ENCODE measurements at regions not wholly inside any gene's neighbourhood (a gene's known extent, or its start where the extent isn't known, plus 50 kb on each side); places are given as distances from the start of the nearest gene placed in this dataset.

DNA sequence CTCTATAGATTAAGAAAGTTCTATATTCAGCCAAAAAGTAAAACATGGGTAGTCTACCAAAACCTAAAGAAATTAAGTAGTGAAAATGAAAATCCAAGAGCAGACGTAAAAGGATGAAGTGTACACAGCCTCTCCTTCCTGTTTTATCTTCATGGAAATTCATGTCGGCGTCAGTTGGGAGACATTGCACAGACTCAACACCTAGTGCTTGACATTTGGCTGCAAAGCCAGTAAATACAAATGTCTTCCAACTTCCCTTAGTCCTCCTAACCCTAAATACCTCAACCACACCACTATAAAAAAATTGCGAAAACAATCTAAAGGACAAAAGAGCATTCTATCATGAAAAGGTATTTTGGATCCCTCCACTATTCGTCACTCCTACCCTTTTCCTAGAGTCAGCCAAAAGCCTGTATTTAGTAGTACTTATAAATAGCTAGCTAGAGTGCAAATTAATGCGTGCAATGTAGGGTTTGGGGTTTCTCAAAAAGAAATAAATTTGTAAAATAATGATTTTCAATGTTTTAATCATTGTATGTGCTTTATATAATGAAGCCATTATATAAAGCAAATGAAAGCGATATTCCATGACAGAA lies 56.4 kb upstream of the TRPC4 start:
- no peak for DNase-seq

- no peak for DNase-seq
These were observed 53.7 kb upstream of the TRPC4 start for GRCh38 chr13:37923236-37923635.

DNA sequence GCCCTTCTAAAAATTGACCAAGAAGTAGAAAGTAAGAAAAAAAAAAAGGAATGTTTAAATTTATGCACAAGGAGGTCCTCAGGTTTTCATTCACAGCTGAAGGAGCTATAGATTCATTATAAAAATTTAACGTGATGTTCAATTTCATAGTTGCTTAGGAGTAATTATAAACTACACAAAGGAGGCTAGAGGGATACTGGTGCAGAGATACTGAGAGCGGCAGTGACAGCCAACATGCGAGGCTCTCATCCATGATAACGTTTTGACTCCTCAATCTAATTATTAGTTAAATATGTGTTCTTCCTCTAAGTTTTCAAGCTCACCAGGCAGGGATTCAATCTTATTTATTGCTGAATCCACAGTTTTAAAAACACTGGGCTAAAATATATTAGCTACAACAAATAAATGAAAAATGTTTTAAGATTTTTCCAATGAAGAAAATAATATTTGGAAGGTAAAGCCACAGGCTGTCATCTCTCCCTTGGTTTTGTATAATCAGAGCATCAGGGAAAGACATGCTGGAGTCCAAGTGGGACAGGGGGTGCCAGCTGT lies 49.8 kb upstream of the TRPC4 start:
- no peak for DNase-seq
